Activated naive CD4-positive, alpha-beta T cell treated with Interleukin-2 at 50 U/mL for 16 hours (primary cell): ENCODE measurements at regions not wholly inside any gene's neighbourhood (a gene's known extent, or its start where the extent isn't known, plus 50 kb on each side); places are given as distances from the start of the nearest gene placed in this dataset.

Experiments used
- DNase-seq: peaks from one replicate; pipeline ENCODE4 v3.0.0-alpha.2; 2020

GRCh38 chr10:43944381-43945093 lies 295.9 kb upstream of the ZNF32 start:
- DNase-seq, result no peak

GRCh38 chr10:43943818-43944360 lies 295.2 kb upstream of the ZNF32 start:
- DNase-seq, result no peak

DNA sequence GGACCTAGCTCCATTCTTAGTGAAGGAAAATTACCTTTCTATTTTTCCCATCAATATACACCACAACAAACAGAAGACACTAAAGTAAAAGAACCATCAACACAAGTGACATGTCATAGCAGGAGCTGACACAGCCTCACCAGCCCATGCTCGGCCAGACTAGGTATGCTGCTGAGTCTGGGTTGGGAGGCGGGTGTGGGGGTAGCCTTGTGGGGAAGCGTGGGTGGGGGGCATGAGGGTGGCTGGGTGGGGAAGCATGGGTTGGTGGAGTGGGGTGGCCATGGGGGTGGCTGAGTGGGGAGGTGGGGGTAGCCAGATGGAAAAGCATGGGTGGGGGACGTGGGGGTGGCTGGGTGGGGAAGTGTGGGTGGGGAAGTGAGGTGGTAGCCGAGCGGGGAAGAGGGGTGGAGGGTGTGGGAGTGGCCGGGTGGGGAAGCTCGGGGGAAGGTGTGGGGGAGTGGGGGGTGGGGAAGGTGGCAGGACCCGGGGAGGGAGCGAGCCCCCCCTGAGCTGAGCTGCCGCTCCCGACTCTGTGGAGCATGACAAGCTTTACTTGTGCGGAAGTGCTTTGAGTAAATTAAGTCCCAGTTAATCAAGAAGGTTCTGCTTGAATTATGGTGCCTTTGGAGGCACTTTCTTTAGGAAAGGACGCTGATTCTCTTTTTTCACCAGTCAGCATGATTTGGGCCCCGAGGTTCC lies 294.6 kb upstream of the ZNF32 start:
- no peak for DNase-seq

- no peak for DNase-seq
Measured at GRCh38 chr10:43942096-43942850, 293.6 kb upstream of the ZNF32 start.

DNA sequence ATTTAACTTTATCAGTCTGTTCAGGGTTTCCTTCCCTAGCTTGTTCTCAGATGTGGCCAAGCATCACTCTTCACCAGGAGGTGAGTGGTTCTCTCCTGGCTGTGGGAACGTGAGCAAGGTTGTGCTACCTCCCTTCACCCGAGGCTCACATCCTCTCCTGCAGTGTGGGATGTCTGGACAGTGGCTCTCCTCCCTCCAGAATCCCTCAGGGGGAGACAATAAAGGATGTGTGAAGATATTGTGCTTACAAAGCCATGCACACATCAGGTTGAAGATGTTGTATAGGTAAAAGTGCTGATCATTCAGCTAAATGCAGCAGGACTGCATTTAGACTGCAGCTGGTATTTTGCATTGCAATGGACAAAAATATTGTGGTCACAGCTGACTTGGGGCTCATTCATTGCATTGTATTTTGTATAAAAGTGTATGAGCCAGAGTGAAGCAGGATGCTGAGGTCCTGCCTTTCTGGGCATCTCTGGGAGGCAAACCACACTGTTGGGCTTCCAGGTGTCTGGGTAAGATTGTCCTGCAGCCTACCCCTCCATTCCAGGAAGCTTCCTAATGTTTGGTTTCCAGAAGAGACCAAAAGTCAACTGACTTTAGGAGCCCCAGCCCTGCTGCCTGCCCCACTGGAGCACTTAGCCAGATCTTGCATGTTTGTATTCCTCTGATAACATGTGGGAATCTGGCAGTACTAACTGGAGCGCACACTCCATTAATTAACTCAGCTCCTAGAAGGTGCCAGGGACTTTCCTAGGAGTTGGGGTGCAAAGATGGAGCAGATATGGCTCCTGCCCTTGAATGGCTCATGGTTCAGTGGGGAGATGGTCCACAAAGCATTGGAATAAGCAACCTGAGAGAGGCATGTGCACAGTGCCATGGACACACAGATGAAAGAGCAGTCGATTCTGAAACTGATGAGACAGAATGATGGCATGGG lies 292.5 kb upstream of the ZNF32 start:
- DNase-seq, result no peak

DNA sequence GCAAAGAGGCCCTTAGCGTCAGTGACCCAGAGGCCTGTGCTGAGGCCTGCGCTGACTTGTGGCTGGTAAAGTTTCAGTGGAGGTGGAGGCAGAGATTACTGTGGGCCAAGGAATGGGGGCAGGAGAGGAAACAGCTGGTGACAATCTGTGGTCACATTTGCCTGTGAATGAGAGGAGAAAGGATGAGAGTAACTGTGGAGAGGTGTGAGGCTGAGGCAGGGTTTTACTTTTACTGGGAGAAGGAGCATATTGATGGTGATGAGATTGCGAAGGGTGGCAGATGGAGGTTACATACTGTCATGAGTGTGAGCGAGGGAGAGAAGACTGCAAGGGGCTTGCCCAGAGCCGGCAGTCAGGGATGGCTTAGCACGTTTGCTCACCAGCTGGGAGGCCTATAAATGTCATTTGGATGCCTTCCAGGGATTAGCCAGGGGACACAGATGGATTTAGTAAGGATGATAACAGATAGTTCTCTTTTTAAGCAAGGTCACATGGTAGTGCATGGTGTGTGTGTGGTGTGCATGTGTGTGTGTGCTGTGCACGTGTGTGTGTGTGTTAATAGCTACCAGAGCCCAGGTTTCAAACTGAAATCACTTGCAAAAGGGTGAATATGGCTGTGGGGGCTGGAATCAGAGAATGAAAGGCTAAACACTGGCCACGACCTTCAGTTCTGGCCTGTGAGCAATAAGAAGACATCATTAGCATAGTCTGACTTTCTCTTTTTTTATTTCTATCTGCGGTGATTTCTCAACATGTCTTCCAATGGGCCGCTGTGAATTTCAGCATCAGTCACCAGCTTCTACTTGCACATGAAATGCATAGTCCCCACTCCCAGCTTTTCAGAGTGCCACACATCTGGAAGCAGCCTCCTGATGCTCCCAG lies 291.5 kb upstream of the ZNF32 start:
- DNase-seq, result no peak

- no peak for DNase-seq
Measured at GRCh38 chr10:43939389-43939938, 290.8 kb upstream of the ZNF32 start.

DNA sequence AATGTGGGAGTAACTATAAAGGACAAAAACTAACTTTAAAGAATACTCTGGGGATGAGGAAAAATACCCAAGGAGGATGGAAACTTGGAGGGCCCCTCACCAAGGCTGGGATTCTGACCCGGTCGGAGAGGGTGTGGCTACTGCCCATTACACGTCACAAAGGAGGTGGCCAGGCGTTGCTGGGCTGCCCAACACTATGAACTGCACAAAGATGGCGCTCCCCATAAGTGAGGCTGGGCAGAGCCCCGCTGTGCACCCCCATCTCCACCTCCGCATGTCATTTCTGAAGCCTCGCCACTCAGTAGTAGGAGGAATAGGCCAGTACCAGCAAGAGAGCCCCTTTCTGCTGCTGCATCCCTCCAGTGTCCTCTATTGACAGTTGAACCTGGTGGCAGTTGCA lies 290.1 kb upstream of the ZNF32 start:
- DNase-seq, result no peak

GRCh38 chr10:43931308-43931930 lies 282.7 kb upstream of the ZNF32 start:
- DNase-seq, result no peak

DNA sequence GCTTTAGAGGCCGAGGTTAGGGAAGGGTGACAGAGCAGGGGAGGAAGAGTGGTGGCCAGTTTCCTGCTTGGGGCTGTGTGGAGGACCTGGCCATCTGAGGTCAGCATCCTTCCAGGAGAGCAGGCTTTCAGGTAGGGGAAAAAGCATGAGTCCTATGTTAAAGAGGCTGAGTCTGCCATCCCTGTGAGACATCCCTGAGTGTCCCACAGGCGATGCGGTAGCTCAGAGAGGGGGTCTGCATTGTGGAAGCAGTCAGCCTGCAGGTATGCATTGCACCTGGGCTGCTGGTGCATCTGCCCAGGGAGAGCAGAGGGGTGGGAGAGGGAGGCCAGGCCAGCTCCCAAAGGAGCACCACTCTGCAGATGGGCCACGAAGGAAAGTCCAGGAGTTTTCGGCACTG lies 282.1 kb upstream of the ZNF32 start:
- DNase-seq, result no peak

DNA sequence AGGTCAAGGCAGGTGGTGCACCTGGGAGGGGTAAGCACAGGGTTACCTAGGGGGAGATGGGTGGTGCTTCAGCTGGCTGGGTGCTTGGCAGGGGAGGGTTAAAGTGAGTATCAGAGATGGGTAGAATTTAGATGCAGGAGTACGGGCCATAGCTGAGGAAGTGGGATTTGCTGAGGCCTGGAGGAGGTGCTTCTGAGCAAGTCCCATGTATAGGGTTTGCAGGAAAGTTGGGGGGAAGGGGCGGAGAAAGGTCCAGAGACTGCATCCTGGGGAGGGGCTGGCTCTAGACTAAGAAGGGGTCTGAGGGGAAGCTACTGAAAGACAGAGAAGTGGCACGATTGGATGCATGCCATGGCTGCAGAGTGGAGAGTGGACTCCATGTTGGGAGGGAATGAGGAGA lies 281.6 kb upstream of the ZNF32 start:
- DNase-seq, result no peak

DNA sequence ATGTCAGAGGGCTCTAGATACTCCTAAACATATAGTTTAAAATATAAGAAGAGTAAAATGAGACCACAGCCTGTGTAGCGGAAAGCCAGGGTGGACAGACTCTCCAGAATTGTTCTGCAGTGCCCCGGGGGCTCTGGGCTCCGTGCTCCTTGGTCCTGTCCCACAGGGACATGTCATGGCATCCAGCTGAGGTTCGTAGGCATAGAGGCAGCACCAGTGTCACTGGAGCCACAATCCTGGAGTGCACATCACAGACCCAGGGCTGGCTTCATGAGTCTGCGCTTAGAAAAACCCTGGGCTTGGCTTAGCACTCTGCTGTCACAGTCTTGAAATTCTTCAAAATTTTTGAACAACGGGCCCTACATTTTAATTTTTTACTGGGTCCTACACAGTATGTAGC lies 280.4 kb upstream of the ZNF32 start:
- no peak for DNase-seq

DNA sequence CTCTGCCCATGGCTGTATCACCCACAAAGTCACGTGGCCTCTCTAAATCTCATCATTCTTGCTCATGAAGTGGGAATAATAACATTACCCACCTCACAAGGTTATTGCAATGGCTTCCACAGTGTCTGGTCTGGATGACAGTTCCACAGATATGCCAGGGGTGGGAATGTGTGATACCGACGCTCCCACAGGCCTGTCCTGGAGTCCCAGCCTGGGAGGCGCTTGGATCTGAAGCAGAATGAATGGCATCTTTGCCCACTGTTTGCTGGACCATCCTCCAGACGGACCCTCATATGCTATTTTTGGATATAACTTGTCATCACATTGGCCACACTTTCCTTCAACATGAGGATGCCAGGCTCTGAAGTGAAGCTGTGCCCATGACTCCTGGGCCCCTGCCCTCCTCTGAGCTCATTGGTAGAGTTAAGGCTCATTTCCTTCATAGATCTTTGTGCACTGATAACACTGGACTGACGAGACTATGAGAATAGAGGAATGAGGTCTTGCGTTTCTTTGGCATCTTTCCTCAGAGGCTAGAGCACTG lies 279.8 kb upstream of the ZNF32 start:
- DNase-seq, result no peak

GRCh38 chr10:43926875-43927406 lies 278.3 kb upstream of the ZNF32 start:
- DNase-seq, result no peak

GRCh38 chr10:43926371-43926770 lies 277.7 kb upstream of the ZNF32 start:
- DNase-seq, result no peak

DNA sequence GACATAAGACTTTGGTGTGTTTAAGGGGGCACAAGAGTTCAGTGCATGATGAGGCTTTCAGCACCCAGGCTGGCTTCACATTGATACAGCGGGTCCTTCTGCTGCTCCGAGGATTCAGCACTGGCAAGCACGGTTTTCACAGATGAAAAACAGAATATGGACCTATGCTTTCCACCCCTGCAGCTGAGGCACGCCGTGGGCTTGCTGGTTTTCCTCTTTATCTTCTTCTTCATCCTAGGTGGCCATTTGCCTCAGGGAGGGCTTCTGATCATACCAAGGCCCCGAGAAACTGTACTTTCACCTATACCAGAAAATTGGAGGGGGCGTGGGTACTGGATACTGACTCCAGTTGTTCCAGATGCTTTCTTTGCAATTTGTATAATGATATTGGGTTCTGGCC lies 277.1 kb upstream of the ZNF32 start:
- no peak for DNase-seq

GRCh38 chr10:43923328-43923727 lies 274.6 kb upstream of the ZNF32 start:
- no peak for DNase-seq

GRCh38 chr10:43922335-43923280 lies 273.9 kb upstream of the ZNF32 start:
- DNase-seq, result no peak

- DNase-seq, result no peak
Measured at GRCh38 chr10:43921881-43922280, 273.2 kb upstream of the ZNF32 start.
